CD14-positive monocyte (primary cell): ENCODE measurements at regions not wholly inside any gene's neighbourhood (a gene's known extent, or its start where the extent isn't known, plus 50 kb on each side); places are given as distances from the start of the nearest gene placed in this dataset.
"Not testable (repeated sequence)": the region's sequence is repeated elsewhere in the genome, so short reads cannot be mapped to it uniquely, and the experiment has no call there.

Experiments
- DNase-seq, 3 donors: peaks; one replicate each; pipeline ENCODE4 v3.0.0-alpha.2; 2011 to 2022
- H2AFZ ChIP-seq: 2 replicates; pipeline ENCODE4 v1.6.0; 2012; ENCODE audit warnings: mild to moderate bottlenecking, low read depth, low read length, inconsistent platforms; ENCODE audit not compliant: insufficient read depth, poor library complexity, severe bottlenecking
- H3K27ac ChIP-seq, 2 donors: 1 replicate in 1 of 2; 2 replicates in 1 of 2; pipeline ENCODE4 v1.5.1; 2012 to 2013; ENCODE audit warnings: low read length in 2 of 2, control low read depth in 1 of 2, inconsistent platforms in 1 of 2, low read depth in 1 of 2, mild to moderate bottlenecking in 1 of 2
- H3K27me3 ChIP-seq, 2 donors: one replicate each; pipeline versions ENCODE4 v1.6.0 to v1.6.1; 2011 to 2013; ENCODE audit warnings: low read length in 2 of 2; ENCODE audit not compliant: control insufficient read depth in 2 of 2, insufficient read depth in 2 of 2
- H3K36me3 ChIP-seq, 2 donors: replicated peaks in 1 of 2; 1 replicate in 1 of 2; 2 replicates in 1 of 2; pipeline versions ENCODE4 v1.5.1 to v1.6.1; 2012 to 2013; ENCODE audit warnings: low read length in 2 of 2, control low read depth in 1 of 2, inconsistent platforms in 1 of 2, mild to moderate bottlenecking in 1 of 2; ENCODE audit not compliant: insufficient read depth in 2 of 2, control insufficient read depth in 1 of 2
- H3K4me1 ChIP-seq, 2 donors: 1 replicate in 1 of 2; 2 replicates in 1 of 2; pipeline versions ENCODE4 v1.5.1 to v1.6.1; 2012 to 2013; ENCODE audit warnings: low read length in 2 of 2, control low read depth in 1 of 2, inconsistent platforms in 1 of 2, mild to moderate bottlenecking in 1 of 2, moderate library complexity in 1 of 2; ENCODE audit not compliant: insufficient read depth in 2 of 2, control insufficient read depth in 1 of 2
- H3K4me2 ChIP-seq: replicated peaks from 2 replicates; pipeline ENCODE3; 2012; ENCODE audit warnings: low read length, moderate library complexity, mild to moderate bottlenecking; ENCODE audit not compliant: poor library complexity, severe bottlenecking; ENCODE audit errors: extremely low read depth
- H3K4me3 ChIP-seq, 3 experiments: fragments of 200-600 bp in 1 of 3; sonication (generic) in 1 of 3; replicated peaks in 1 of 3; 1 replicate in 2 of 3; 2 replicates in 1 of 3; pipeline ENCODE4 v1.5.1; 2011 to 2013; ENCODE audit warnings: low read length in 3 of 3, mild to moderate bottlenecking in 3 of 3, control low read depth in 2 of 3, low read depth in 2 of 3, inconsistent platforms in 1 of 3, moderate library complexity in 1 of 3
- H3K79me2 ChIP-seq: 2 replicates; pipeline ENCODE4 v1.6.0; 2012; ENCODE audit warnings: mild to moderate bottlenecking, control low read depth, inconsistent platforms, low read length, moderate library complexity; ENCODE audit not compliant: insufficient read depth
- H3K9ac ChIP-seq: 2 replicates; pipeline ENCODE4 v1.6.0; 2017; ENCODE audit warnings: low read length, mild to moderate bottlenecking; ENCODE audit not compliant: insufficient read depth, poor library complexity, severe bottlenecking
- H3K9me3 ChIP-seq, 2 donors: replicated peaks in 1 of 2; 1 replicate in 1 of 2; 2 replicates in 1 of 2; pipeline versions ENCODE4 v1.5.1 to v1.6.1; 2012 to 2013; ENCODE audit warnings: low read length in 2 of 2, control low read depth in 1 of 2; ENCODE audit not compliant: control insufficient read depth in 1 of 2, insufficient read depth in 1 of 2
- H4K20me1 ChIP-seq: 2 replicates; pipeline ENCODE4 v1.6.0; 2012; ENCODE audit warnings: mild to moderate bottlenecking, low read length, control low read depth, moderate library complexity; ENCODE audit not compliant: insufficient read depth
- H3K27ac Mint-ChIP-seq, 7 donors: one replicate each; pipeline ENCODE4 v1.8.0; 2020; ENCODE audit warnings: mild to moderate bottlenecking in 7 of 7, mixed read lengths in 7 of 7, moderate library complexity in 6 of 7, inconsistent platforms in 2 of 7
- H3K27me3 Mint-ChIP-seq, 3 donors: one replicate each; pipeline ENCODE4 v1.8.0; 2021 to 2022; ENCODE audit warnings: low read depth in 3 of 3, mild to moderate bottlenecking in 3 of 3, mixed read lengths in 3 of 3, moderate library complexity in 3 of 3, inconsistent platforms in 1 of 3
- H3K36me3 Mint-ChIP-seq, 2 donors: one replicate each; pipeline ENCODE4 v1.8.0; 2020; ENCODE audit warnings: mixed read lengths in 2 of 2, inconsistent platforms in 1 of 2, mild to moderate bottlenecking in 1 of 2
- H3K4me1 Mint-ChIP-seq: one replicate; pipeline ENCODE4 v1.8.0; 2020; ENCODE audit warnings: mild to moderate bottlenecking, mixed read lengths
- H3K4me3 Mint-ChIP-seq, 2 donors: one replicate each; pipeline ENCODE4 v1.8.0; 2020; ENCODE audit warnings: mild to moderate bottlenecking in 2 of 2, mixed read lengths in 2 of 2, moderate library complexity in 1 of 2
- H3K9me3 Mint-ChIP-seq, 7 donors: one replicate each; pipeline ENCODE4 v1.8.0; 2020 to 2022; ENCODE audit warnings: mixed read lengths in 7 of 7, mild to moderate bottlenecking in 6 of 7, moderate library complexity in 6 of 7, inconsistent platforms in 2 of 7
- WGBS: methylation state at CpG from one replicate; pipeline ENCODE4 v1.1.5; 2013; ENCODE audit warnings: missing lambda C conversion rate; ENCODE audit not compliant: insufficient coverage; 5-methylcytosine and 5-hydroxymethylcytosine counted together
- intact Hi-C, 2 donors: fragments of 100-400 bp; cut with micrococcal nuclease; formaldehyde crosslinking; loops; one replicate each; pipeline versions ENCODE4 v1.15.0 to v1.15.1; 2023
- TF ChIP-seq, protein P1 (sequence below): fragments of 200-600 bp; IDR thresholded peaks from one replicate; pipeline ENCODE4 v1.8.0; 2022; ENCODE audit warnings: antibody characterized with exemption, mild to moderate bottlenecking

DNA sequence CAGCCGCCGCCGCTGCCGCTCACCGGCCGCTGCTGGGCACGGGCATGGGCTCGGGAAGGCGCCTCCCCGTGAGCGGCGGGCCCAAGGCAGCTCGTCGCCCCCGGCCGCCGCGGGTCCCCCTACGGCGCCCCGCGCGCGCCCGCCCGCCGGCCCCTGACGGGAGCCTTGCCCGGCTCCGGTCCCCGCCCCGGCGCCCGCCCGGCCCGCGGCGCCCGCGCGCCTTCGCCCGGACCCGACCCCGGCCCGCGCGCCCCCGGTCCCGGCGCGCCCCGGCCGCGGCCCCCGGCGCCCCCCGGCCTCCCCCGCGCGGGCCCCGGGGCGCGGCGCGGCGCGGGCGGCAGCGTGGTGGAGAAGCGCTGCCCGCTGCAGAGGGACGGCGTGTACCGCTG is 177.7 kb downstream of the OR4M2 start:
- no peak overlapping the region for H3K4me2 ChIP-seq
- H3K4me3 ChIP-seq: no peak overlapping the region
- H3K9ac ChIP-seq: no peak overlapping the region
- H3K27me3 ChIP-seq: peaks cover 0 to 17% of the 10 kb centered on the region in 2 donors
- no peaks in the 10 kb centered on the region for H4K20me1 ChIP-seq
- H3K9me3 Mint-ChIP-seq: peaks cover 15 to 19% (median 19%) of the 10 kb centered on the region in 7 donors
- intact Hi-C loops: no loop called here
- H3K4me3 Mint-ChIP-seq: peak overlapping the region in 1 of 2 donors; percentile 50
- no peak overlapping the region for H3K27ac Mint-ChIP-seq
- H3K27me3 Mint-ChIP-seq: peaks cover 13 to 44% (median 30%) of the 10 kb centered on the region in 3 donors
- TF ChIP-seq, protein P1, sequence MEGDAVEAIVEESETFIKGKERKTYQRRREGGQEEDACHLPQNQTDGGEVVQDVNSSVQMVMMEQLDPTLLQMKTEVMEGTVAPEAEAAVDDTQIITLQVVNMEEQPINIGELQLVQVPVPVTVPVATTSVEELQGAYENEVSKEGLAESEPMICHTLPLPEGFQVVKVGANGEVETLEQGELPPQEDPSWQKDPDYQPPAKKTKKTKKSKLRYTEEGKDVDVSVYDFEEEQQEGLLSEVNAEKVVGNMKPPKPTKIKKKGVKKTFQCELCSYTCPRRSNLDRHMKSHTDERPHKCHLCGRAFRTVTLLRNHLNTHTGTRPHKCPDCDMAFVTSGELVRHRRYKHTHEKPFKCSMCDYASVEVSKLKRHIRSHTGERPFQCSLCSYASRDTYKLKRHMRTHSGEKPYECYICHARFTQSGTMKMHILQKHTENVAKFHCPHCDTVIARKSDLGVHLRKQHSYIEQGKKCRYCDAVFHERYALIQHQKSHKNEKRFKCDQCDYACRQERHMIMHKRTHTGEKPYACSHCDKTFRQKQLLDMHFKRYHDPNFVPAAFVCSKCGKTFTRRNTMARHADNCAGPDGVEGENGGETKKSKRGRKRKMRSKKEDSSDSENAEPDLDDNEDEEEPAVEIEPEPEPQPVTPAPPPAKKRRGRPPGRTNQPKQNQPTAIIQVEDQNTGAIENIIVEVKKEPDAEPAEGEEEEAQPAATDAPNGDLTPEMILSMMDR: no peak
- 49% methylated on average over 75 of the region's 75 CpGs for WGBS
- peaks cover 27 to 29% of the 10 kb centered on the region in 2 donors for H3K4me1 ChIP-seq
- no peaks in the 10 kb centered on the region for H3K36me3 Mint-ChIP-seq
- H3K9me3 ChIP-seq: peaks cover 0 to 24% of the 10 kb centered on the region in 2 donors
- H3K4me1 Mint-ChIP-seq: peaks cover 28% of the 10 kb centered on the region
- no peak overlapping the region for H3K27ac ChIP-seq
- H3K79me2 ChIP-seq: no peaks in the 10 kb centered on the region
- no peaks in the 10 kb centered on the region for H3K36me3 ChIP-seq
- H2AFZ ChIP-seq: no peak overlapping the region
- DNase-seq: no peak

DNA sequence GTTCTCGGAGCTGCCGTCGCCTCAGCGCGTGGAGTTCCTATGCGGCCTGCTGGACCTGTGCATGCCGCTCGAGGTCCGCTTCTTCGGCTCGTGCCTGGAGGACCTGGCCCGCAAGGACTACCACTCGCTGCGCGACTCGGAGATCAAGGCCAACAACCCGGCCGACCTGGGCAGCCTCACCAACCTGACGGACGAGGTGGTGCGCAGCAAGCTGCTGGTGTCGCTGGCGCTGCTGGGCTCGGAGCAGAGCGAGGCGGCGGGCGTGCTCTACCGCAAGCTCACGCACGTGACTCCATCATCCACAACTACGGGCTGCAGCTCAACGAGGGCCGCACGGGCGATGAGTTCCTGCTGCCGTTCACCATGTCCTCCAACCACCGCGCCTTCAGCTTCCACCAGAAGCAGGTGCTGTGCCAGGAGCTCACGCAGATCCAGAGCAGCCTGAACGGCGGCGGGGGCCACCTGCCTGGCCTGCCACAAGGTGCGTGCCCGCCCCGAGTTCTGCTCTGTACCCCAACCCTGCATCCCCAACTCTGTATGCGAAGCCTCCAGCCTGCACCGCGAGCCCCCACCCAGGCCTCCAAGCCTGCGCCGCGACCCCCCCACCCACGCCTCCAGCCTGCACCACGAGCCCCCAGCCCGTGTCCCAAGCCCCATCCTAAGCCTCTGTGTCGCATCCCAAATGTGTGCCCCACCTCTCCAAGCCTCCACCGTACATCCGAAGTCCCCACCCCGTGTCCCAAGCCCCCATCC is 178.2 kb downstream of the OR4M2 start:
- no peak overlapping the region for H2AFZ ChIP-seq
- Mint-ChIP-seq H3K4me3 (peak overlapping the region; percentile 6 to 50), H3K27ac (no peak overlapping the region), H3K9me3 (peaks cover 15 to 19% (median 19%) of the 10 kb centered on the region in 7 donors), H3K4me1 (peaks cover 22% of the 10 kb centered on the region), H3K36me3 (no peaks in the 10 kb centered on the region), H3K27me3 (peaks cover 13 to 43% (median 25%) of the 10 kb centered on the region in 3 donors)
- peaks cover 0 to 17% of the 10 kb centered on the region in 2 donors for H3K27me3 ChIP-seq
- no peaks in the 10 kb centered on the region for H3K36me3 ChIP-seq
- no peak overlapping the region for H3K27ac ChIP-seq
- H3K9me3 ChIP-seq: peaks cover 0 to 24% of the 10 kb centered on the region in 2 donors
- H4K20me1 ChIP-seq: no peaks in the 10 kb centered on the region
- TF ChIP-seq, protein P1: no peak
- peaks cover 25 to 26% of the 10 kb centered on the region in 2 donors for H3K4me1 ChIP-seq
- 75% methylated on average over 49 of the region's 59 CpGs for whole genome bisulfite sequencing
- no peak overlapping the region for H3K9ac ChIP-seq
- H3K4me2 ChIP-seq: no peak overlapping the region
- no peak overlapping the region for H3K4me3 ChIP-seq
- H3K79me2 ChIP-seq: no peaks in the 10 kb centered on the region
- DNase-seq: no peak
- intact Hi-C loops: no loop called here

DNA sequence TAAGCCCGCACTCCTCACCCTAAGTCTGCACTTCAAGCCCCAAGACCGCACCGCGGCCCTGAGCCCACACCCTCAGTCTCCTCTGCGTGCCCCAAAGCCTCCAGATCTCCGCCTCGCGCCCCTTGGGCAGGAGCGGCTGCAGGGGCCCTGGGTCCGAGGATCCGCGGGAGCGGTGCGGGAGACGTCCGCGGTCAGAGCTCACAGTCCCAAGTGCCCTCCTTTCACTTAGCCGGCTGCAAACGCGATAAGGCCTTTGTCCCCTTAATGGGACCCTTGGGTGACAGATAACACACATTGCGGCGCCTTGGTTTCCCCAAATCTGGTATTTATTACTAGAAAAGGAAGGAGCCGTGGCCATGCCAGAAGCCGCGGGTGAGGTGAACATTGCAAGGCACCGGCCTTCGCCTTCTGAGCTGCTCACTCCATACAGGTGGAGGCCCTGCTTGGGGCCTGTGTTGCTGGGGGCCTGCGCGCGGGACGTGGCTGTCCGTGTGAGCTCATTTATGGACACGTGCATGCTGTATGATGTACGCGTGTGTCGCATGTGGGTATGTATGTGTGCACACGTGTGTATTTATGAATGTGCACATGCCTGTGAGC is 178.9 kb downstream of the OR4M2 start:
- DNase-seq, H4K20me1 ChIP-seq, intact Hi-C loops, H3K36me3 ChIP-seq, H3K36me3 Mint-ChIP-seq, H2AFZ ChIP-seq, H3K9ac ChIP-seq, H3K4me2 ChIP-seq, H3K27ac Mint-ChIP-seq, H3K4me3 ChIP-seq, H3K79me2 ChIP-seq, H3K27ac ChIP-seq: not testable (repeated sequence)
- Mint-ChIP-seq H3K4me3 (peak overlapping the region in 1 of 2 donors; percentile 6), H3K9me3 (peaks cover 15 to 19% (median 19%) of the 10 kb centered on the region in 7 donors), H3K4me1 (peaks cover 15% of the 10 kb centered on the region), H3K27me3 (peaks cover 13 to 39% (median 24%) of the 10 kb centered on the region in 3 donors)
- WGBS: 82% methylated on average over 22 of the region's 37 CpGs
- Histone ChIP-seq H3K4me1 (peaks cover 18 to 20% of the 10 kb centered on the region in 2 donors), H3K27me3 (peaks cover 0 to 17% of the 10 kb centered on the region in 2 donors), H3K9me3 (peaks cover 0 to 24% of the 10 kb centered on the region in 2 donors)
